ENCODE measurements at regions not wholly inside any gene's neighbourhood (a gene's known extent, or its start where the extent isn't known, plus 50 kb on each side); places are given as distances from the start of the nearest gene placed in this dataset.

GRCh38 chr13:108561149-108561548, 68.3 kb upstream of the MYO16 start:
- no peak for TF ChIP-seq CTCF (conservative IDR thresholded peaks at IDR 0.05)
- no peak for TF ChIP-seq ZFX (IDR thresholded peaks at IDR 0.05)
